GM18868 (cell line): ENCODE measurements at regions not wholly inside any gene's neighbourhood (a gene's known extent, or its start where the extent isn't known, plus 50 kb on each side); places are given as distances from the start of the nearest gene placed in this dataset.
"Not testable (repeated sequence)": the region's sequence is repeated elsewhere in the genome, so short reads cannot be mapped to it uniquely, and the experiment has no call there.

Source experiments
- ATAC-seq: cut with Tn5 transposase; IDR thresholded peaks from one replicate; pipeline ENCODE4 v1.9.1; 2021; ENCODE audit warnings: mild to moderate bottlenecking, moderate library complexity; ENCODE audit not compliant: unreplicated experiment

DNA sequence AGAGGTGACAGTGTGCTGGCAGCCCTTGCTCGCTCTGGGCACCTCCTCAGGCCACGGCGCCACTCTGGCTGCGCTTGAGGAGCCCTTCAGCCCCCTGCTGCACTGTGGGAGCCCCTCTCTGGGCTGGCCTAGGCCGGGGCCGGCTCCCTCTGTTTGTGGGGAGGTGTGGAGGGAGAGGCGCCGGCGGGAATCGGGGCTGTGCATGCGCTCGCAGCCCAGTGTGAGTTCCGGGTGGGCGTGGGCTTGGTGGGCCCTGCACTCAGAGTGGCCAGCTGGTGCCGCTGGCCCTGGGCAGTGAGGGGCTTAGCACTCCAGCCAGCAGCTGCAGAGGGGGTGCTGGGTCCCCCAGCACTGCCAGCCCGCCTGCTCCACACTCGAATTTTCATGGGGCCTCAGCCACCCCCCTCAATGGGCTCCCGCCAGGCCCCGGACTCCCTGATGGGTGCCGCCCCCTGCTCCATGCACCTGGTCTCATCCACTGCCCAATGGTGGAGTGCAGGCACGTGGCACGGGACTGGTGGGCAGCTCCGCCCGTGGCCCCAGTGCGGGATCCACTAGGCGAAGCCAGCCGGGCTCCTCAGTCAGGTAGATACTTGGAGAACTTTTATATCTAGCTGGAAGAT is 96.7 kb upstream of the BET1 start:
- ATAC-seq = no peak

DNA sequence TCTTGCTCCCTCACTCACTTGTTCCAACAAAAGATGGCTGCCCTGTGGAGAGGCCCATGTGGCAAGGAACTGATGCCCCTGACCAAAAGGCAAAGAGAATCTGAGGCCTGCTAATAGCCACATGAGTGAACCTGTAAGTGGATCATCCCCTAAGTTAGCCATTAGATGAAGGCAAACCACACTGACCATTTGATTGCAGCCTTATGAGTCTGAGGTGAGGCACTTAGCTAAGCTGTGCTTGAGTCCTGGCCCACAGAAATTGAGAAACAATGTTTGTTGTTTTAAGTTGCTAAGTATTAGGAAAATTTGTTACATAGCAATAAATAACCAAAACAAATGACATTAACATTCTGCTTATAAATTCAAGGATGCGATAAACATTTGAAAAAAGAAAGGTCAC is 100.1 kb upstream of the BET1 start:
- no peak for ATAC-seq

DNA sequence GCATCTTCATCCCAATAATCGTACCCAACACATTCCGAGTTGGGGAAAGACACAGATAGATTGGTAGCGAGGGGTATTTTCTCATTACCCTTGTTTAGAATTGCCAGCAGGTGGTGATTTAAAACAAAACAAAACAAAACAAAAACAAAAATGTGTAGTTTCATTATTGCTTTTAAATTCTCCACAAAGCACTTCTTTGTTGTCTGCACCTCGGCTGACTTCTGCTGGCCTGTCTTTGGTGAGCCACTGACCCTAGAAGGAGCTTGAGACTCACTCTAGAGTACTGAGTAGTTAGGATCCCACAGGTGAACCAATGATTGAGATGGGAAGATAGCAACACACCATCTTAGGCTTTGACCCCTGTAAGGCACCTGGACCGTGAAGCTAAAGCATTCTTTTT is 105.4 kb upstream of the BET1 start:
- peak; percentile 52 for ATAC-seq

DNA sequence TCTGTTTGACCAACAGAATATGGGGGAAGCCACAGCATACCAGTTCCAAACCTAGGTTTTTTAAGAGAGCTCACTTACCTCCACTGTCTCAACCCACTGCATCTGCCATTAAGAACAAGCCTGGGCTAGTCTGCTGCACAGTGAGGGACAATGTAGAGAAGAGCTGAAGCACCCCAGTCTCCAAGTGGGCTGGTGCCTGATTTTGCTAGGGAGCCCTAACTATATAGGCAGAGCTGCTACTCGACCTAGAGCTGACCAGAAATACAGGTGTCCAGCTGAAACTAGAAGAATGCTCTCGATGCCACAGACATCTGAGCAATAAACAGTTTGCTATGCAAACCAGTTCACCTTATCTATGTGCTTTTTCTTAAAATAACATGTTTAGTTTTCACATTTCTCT is 106.9 kb upstream of the BET1 start:
- no peak for ATAC-seq

DNA sequence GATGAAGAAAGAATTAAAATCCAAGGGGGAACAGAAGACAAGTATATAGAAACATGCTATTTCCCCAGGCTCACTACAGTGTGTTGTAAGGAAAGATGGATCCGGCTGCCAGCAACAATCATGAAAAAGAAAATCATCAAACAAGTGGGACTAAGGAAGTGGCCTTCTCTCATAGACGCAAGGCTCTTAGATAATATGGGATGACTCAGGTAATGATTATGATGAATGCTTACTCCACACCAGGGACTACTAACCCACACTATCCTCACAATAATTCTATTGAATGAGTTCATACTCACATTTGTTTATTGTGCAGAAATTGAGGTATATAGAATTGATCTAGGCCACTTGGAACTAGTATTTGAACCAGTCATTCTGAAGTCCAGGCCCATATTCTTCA is 111.2 kb upstream of the BET1 start:
- no peak for ATAC-seq

DNA sequence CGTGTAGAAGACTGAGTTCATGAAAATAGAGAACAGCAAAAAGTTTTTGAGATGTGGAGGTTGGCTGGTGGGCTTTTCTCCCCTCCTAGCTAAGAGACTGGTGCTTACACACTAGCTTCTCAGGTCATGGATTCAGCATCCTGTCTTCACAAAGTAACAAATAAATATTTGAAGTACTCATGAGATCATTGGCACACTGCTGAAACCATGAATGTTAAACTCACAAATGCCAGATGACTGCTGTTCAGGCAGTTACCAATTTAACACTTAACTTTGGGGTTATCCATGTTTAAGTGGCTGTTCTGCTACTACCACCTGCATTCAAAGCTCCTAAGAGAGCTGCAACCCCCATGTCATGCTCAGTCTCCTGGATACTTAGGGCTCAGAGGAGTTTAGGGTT is 119.0 kb upstream of the BET1 start:
- no peak for ATAC-seq

DNA sequence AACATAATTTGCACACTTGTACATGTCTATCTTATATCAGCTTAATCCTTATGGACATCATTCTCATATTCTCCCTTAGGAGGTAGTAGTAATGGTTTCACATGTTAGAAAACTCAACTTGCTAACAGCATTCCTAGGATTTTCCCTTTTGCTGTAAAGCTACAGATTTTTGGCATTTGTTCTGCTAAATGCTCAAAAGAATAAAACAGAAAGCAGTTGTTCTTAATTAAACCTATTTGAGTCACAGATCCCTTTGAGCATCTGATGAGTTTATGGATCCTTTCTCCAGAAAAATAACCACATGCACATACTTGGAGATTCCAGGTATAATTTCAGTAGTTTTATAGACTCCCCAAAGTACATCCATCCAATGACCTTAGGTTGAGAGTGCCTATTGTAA is 122.9 kb upstream of the BET1 start:
- no peak for ATAC-seq

DNA sequence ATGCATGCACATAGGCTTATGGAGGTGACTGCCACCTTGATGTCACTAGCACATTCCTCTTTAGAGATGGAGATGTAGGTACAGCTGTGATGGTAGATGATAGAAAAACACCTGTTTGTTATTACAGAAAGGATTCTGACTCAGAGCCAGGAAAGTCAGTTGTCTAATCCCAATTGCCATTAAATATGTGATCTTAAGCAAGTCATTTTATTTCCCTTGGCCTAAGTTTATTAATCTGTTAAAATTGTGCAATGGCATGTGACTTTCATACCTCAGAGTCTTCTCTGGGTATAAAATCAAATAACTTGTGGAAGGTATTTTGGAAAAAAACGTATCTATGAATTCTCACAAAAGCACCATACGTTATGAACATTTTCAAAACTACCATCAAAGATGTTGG is 123.9 kb upstream of the BET1 start:
- no peak for ATAC-seq

DNA sequence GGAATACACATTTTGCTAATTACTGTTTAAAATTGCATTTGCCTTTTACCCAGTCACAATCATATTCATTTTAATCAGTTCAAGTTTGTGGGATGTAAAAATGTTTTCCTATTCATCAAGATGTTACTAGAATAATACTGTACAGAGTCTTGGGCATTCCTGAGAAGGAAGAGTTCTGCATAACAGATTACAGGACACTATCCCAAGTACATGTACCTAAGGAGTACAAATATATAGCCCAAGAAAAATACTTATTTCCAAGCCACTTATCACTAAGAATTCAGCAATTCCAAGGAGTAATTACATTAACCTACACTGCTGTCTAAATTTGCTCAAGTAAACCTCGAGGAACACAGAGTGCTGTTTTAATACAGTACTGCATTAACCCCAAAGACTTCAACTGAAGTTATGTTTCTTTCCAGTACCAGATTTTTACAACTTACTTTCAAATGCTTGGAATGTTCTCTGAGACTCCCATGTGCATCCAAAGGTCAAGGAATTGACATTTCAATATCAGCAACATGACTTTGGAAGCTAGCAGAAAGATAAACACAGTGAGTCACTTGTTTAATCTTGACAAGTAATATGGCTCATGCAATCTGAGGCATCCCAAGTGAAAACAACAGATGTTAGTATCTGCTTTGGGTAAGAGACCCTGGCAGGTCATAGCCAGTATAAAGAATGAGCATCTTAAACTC is 125.4 kb upstream of the BET1 start:
- ATAC-seq = no peak

DNA sequence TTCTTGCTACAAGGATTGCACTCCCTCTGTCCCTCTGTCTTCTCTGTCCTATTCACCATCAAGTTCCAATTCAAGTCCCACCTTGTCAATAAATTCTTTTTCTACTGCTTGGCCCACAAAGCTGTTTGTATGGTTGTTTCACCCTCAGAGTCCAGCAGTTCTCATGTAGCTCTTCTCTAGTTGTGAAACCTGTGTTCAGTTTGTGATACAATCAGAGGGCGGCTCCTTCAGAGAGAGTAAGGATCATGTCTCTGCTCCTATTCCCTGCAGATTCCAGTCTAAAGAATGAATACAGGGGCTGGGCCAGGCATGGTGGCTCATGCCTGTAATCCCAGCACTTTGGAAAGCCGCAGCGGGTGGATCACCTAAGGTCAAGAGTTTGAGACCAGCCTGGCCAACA is 126.6 kb upstream of the BET1 start:
- ATAC-seq = no peak

DNA sequence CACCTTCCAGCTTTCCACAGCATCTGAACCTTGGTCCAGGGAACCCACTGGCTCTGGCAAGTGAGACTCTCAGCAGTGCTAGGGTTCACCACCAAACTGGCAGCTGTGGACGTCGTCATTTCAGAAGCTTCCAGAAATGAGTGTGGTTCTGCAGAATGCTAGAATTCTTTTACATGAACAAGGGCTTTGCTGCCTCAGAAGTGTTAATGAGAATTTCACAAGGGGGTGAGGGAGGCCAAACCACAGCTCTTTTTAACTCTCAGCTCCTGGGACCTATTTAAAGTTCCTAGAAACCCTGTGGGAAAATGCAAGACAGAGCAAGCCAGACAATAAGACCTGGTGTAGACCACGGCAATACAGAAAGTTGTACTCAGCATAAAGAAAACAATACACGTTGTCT is 129.3 kb upstream of the BET1 start:
- peak; percentile 91 for ATAC-seq

DNA sequence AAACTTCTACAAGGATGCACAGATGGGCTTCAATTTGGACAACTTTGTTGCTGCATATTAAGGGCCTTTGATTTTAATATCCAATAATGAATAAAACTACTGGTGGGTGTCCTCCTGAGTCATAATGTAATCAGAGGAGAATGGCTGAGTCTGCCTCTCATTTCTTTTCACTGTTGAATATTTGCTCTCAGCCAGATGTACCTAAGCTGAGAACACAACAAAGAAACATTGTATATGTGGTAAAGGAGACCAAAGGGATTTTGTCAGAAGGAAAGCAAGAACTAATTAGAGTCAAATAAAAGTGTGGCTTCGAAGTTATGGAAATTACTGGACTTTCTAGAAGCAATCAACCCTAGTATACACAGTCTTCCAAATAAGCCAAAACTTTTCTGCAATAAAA is 131.0 kb upstream of the BET1 start:
- ATAC-seq = no peak

DNA sequence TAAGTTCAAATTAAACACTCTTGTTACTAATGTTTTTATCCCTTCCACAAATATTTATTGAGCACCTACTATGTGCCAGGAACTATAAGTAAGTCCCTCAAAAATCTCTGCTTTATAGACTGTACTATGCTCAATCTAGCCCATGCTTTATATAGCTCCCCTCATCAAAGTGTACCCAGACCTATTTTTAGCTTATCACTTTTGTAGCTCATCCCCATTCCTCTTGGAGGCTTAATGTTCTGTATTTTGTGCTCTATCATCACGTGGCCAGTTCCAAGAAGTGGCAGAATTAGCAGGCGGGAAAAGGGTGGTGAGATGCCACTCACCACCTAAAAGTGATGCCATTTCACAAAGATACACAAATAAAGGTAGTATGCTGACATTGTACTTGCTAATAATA is 138.1 kb upstream of the BET1 start:
- ATAC-seq = no peak

DNA sequence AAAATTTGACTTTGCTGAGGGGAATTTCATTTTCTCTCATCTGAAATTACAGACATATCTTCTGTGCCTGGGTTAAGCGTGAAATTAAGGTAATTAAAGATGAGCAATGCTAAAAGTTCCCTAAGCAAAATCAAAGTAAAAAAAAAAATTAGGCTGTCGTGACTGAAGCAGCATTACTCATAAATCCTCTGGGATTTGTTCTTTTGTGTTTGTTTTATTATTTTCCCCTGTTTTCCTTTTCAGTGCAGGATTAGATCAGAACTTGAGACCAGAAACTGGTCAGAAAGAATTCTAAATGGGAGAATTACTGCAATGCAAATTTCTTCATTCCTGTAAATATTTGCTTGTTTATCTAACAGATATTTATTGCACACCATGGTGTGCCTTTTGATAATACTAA is 141.4 kb upstream of the BET1 start:
- ATAC-seq = no peak

DNA sequence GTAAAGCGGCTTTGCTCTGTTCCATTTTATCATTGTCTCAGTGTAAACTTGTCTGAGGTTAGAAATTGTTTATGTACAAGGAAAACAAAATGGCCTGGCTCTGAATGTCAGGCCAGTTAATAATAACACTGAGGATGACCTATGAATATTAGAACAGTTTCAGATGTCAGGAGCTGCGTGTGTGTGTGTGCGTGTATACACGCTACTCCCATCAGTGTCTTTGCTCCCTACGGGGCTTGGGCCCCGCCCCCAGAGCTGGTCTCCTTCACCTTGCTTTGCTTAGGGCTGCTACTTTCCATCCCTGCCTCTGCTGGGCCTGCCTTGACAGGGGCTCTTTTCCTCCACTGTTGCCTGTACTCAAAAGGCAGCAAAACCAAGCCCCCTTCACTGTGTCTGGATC is 142.3 kb upstream of the BET1 start:
- no peak for ATAC-seq

DNA sequence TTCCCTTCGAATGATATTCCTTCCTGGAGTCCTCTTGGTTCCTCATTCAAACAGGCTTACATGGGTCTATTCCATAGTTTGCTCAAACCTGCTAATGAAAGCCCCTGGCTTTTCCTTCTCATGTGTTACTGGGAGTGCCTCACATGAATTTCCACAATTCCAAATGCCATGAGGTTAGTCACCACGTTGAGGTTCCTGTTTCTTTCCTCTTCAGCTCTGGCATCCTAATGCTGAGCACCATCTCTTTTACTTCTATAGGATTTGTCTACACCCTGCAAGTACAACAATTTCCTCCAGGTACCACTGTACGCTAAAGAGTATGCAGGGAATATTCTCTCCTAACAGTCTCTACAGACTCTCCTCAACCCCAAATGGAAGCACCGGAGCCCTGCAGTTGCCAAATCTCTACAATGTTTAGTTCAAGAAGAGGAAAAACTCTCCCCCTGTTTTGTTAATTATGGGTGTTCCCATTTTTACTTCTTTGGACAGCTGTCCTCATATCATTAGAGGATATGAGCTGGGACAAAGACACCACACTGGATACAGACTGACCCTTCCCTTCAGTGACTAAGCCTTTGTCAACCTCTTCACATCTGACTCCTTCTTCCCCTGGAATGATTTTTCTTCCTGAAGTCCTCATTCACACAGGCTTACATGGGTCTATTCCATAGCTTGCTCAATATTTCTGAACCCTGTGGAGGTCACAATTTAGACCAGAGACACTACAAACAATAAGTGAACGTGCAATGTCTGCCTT is 145.8 kb upstream of the BET1 start:
- ATAC-seq = no peak

DNA sequence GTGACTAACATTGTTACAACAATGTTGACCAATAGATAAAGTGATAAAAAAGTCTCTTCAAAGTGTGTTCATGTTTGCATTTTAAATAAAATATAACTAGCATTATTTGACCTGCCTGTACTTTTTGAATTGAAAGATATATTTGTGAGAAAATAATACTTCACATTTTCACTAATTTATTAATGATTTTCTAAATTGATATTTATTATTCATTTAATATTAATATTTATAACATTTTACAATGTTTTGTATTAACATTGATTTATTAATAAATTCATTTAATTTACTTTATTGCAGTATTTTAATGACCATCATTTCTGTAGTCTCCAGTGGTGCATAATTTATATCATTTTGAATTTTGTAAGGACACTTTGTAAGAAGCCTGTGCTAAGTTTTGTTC is 150.0 kb upstream of the BET1 start:
- no peak for ATAC-seq

DNA sequence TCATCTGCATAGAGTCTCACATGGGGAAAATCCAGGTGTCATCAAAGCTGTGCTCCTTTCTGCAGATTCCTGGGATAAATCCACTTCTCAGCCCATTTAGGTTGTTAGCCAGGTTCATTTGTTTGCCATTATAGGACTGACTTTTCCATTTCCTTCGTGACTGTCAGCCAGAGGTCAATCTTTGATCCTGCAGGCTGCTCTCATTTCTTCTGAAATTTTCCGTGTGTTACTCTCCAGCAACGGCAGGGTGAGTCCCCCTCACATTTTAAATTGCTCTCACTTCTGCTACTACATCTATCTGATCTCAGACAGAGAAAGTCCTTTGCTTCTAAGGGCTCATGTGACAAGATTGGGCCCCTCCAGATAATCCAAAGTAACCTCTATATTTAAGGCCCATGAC is 150.7 kb upstream of the BET1 start:
- peak; percentile 81 for ATAC-seq

DNA sequence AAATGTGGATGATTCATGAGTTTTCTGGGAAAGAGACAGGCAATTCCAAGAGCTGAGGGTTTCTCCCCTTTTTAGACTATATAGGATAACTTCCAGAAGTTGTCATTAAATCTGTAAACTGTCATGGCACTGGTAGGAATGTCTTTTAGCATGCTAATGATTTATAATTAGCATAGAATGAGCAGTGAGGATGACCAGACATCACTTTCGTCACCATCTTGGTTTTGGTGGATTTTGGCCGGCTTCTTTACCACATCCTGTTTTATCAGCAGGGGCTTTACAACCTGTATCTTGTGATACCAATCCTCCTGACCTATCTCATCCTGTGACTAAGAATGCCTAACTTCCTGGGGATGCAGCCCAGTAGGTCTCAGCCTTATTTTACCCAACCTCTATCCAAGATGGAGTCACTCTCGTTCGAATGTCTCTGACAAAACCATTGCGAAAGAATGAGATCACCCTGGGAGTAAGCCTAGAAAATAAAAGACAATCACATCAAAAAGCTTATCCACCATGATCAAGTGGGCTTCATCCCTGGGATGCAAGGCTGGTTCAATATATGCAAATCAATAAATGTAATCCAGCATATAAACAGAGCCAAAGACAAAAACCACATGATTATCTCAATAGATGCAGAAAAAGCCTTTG is 153.6 kb upstream of the BET1 start:
- ATAC-seq = not testable (repeated sequence)

DNA sequence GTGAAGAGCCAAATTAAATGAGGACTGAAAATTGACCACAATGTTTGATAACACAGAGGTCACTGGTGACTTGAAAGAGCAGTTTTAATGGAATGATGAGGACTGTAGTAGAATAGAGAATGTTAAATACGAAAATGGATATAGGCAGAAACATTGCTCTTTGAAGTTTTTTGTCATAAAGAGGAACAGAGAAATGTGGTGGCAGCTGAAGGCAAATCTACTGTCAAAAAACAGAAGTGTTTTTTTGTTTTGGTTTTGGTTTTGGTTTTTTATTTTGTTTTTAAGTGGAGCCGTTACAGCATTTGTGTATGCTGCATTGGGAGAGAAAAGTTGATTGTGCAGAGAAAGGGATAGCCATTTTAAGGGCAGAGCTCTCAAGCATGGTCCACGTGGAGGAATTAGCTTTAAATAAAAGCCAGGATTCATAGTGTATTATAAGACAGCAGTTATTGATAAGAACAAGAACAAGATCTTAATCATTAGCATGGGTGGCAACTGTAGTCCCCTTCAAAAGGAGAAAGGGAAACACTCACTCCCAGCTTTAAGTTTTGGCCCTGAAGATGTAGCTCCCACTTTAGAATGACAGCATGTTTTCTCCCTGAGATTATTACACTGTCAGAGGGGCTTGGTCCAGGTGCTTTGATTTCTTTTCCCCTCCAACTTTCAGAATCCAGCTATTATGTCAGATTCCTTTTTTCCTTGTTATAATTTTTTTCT is 156.7 kb upstream of the BET1 start:
- ATAC-seq = peak; percentile 99

DNA sequence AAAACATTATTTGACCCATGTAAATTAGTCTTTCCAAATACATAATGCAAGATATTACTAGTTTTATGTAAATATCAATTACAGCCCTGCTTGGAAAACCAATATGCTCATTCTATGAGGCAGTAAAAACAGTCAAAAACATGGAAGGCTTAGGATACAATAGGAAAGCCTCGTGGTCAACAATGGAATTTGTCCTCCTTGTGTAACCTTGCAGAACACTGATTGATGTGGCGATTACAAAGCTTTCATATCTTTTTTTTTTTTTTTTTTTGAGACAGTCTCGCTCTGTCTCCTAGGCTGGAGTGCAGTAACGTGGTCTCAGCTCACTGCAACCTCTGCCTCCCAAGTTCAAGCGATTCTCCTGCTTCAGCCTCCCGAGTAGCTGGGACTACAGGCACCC is 157.3 kb upstream of the BET1 start:
- ATAC-seq = no peak
